Naive B cell (primary cell): ENCODE measurements at regions not wholly inside any gene's neighbourhood (a gene's known extent, or its start where the extent isn't known, plus 50 kb on each side); places are given as distances from the start of the nearest gene placed in this dataset.

ENCODE experiments used
- ATAC-seq, 2 donors: fragments of 150-1000 bp; cut with Tn5 transposase; 2 replicates each; pipeline ENCODE4 v1.10.0; 2021; ENCODE audit warnings: low read depth in 2 of 2, mild to moderate bottlenecking in 2 of 2, moderate library complexity in 2 of 2
- DNase-seq: peaks from one replicate; pipeline ENCODE4 v3.0.0; 2022
- H3K27ac Mint-ChIP-seq, 6 donors: one replicate each; pipeline ENCODE4 v1.8.0; 2020 to 2022; ENCODE audit warnings: mild to moderate bottlenecking in 6 of 6, mixed read lengths in 6 of 6, moderate library complexity in 5 of 6, inconsistent platforms in 2 of 6
- H3K27me3 Mint-ChIP-seq, 3 donors: one replicate each; pipeline ENCODE4 v1.8.0; 2021 to 2022; ENCODE audit warnings: mixed read lengths in 3 of 3, mild to moderate bottlenecking in 1 of 3
- H3K36me3 Mint-ChIP-seq, 2 donors: one replicate each; pipeline ENCODE4 v1.8.0; 2020 to 2022; ENCODE audit warnings: mixed read lengths in 2 of 2, inconsistent platforms in 1 of 2, mild to moderate bottlenecking in 1 of 2
- H3K4me1 Mint-ChIP-seq, 3 donors: one replicate each; pipeline ENCODE4 v1.8.0; 2020 to 2022; ENCODE audit warnings: mixed read lengths in 3 of 3, inconsistent platforms in 1 of 3, mild to moderate bottlenecking in 1 of 3, moderate library complexity in 1 of 3
- H3K4me3 Mint-ChIP-seq, 8 donors: one replicate each; pipeline ENCODE4 v1.8.0; 2020 to 2022; ENCODE audit warnings: mild to moderate bottlenecking in 8 of 8, mixed read lengths in 8 of 8, moderate library complexity in 8 of 8, inconsistent platforms in 2 of 8
- H3K9me3 Mint-ChIP-seq, 7 donors: one replicate each; pipeline ENCODE4 v1.8.0; 2020 to 2022; ENCODE audit warnings: mixed read lengths in 7 of 7, mild to moderate bottlenecking in 5 of 7, inconsistent platforms in 2 of 7, moderate library complexity in 1 of 7

GRCh38 chr9:134585746-134586706 lies 55.6 kb upstream of the COL5A1 start:
- no peak for DNase-seq
- H3K4me1 Mint-ChIP-seq = peaks cover 0 to 3% (median 0%) of the 10 kb centered on the region in 3 donors
- ATAC-seq = no peak
- H3K36me3 Mint-ChIP-seq = peaks cover 0 to under 1% of the 10 kb centered on the region in 2 donors
- peaks cover 0 to 4% (median 2%) of the 10 kb centered on the region in 7 donors for H3K9me3 Mint-ChIP-seq
- no peak overlapping the region for H3K4me3 Mint-ChIP-seq
- H3K27me3 Mint-ChIP-seq = peaks cover 0 to 24% (median 10%) of the 10 kb centered on the region in 3 donors
- H3K27ac Mint-ChIP-seq = no peak overlapping the region

- Mint-ChIP-seq H3K27me3 (peaks cover 0 to 39% (median 10%) of the 10 kb centered on the region in 3 donors), H3K9me3 (peaks cover 0 to 2% (median 0%) of the 10 kb centered on the region in 7 donors), H3K4me1 (peaks cover 0 to 3% (median 0%) of the 10 kb centered on the region in 3 donors), H3K36me3 (no peaks in the 10 kb centered on the region), H3K4me3 (no peak overlapping the region), H3K27ac (no peak overlapping the region)
- DNase-seq (no peak), ATAC-seq (no peak)
Measured at GRCh38 chr9:134589748-134590147, 51.9 kb upstream of the COL5A1 start.

GRCh38 chr9:134590240-134591081 lies 51.1 kb upstream of the COL5A1 start:
- Mint-ChIP-seq H3K9me3 (peaks cover 0 to 2% (median 0%) of the 10 kb centered on the region in 7 donors), H3K4me1 (peaks cover 0 to under 1% (median 0%) of the 10 kb centered on the region in 3 donors), H3K4me3 (no peak overlapping the region), H3K27me3 (peaks cover 0 to 34% (median 3%) of the 10 kb centered on the region in 3 donors), H3K36me3 (no peaks in the 10 kb centered on the region), H3K27ac (no peak overlapping the region)
- no peak for DNase-seq
- no peak for ATAC-seq

GRCh38 chr9:134591082-134591571 lies 50.5 kb upstream of the COL5A1 start:
- Mint-ChIP-seq H3K36me3 (no peaks in the 10 kb centered on the region), H3K27ac (no peak overlapping the region), H3K4me1 (no peaks in the 10 kb centered on the region), H3K9me3 (peaks cover 0 to 2% (median 0%) of the 10 kb centered on the region in 7 donors), H3K27me3 (peaks cover 0 to 32% (median 0%) of the 10 kb centered on the region in 3 donors), H3K4me3 (no peak overlapping the region)
- DNase-seq (no peak), ATAC-seq (no peak)

GRCh38 chr9:134591573-134591981 lies 50.0 kb upstream of the COL5A1 start:
- no peak for DNase-seq
- H3K27ac Mint-ChIP-seq = no peak overlapping the region

More at GRCh38 chr9:134591573-134591981, 50.0 kb upstream of the COL5A1 start:
- no peaks in the 10 kb centered on the region for H3K36me3 Mint-ChIP-seq
- H3K9me3 Mint-ChIP-seq = peaks cover 0 to 2% (median 0%) of the 10 kb centered on the region in 7 donors
- no peaks in the 10 kb centered on the region for H3K4me1 Mint-ChIP-seq
- H3K27me3 Mint-ChIP-seq = peaks cover 0 to 32% (median 0%) of the 10 kb centered on the region in 3 donors
- H3K4me3 Mint-ChIP-seq = no peak overlapping the region
- no peak for ATAC-seq
